Mononuclear cell (primary cell): ENCODE measurements at regions not wholly inside any gene's neighbourhood (a gene's known extent, or its start where the extent isn't known, plus 50 kb on each side); places are given as distances from the start of the nearest gene placed in this dataset.

ENCODE experiments used
- H3K27me3 ChIP-seq: 2 replicates; pipeline ENCODE4 v1.6.0; 2011; ENCODE audit warnings: low read length, control low read depth; ENCODE audit not compliant: insufficient read depth
- H3K4me1 ChIP-seq: 2 replicates; pipeline ENCODE4 v1.5.1; 2011; ENCODE audit warnings: mild to moderate bottlenecking, low read length, control low read depth; ENCODE audit not compliant: insufficient read depth
- H3K4me3 ChIP-seq: 2 replicates; pipeline ENCODE4 v1.5.1; 2011; ENCODE audit warnings: mild to moderate bottlenecking, low read length, moderate library complexity
- H3K9me3 ChIP-seq: 2 replicates; pipeline ENCODE4 v1.5.1; 2011; ENCODE audit warnings: low read depth, mild to moderate bottlenecking, control low read depth, low read length

- Histone ChIP-seq H3K27me3 (no peaks in the 10 kb centered on the region), H3K9me3 (no peaks in the 10 kb centered on the region), H3K4me1 (peaks cover 7% of the 10 kb centered on the region), H3K4me3 (no peak overlapping the region)
Observed at GRCh38 chr15:58235961-58236360, 97.8 kb downstream of the AQP9 start.

- Histone ChIP-seq H3K4me3 (no peak overlapping the region), H3K27me3 (no peaks in the 10 kb centered on the region), H3K9me3 (no peaks in the 10 kb centered on the region), H3K4me1 (peaks cover 8% of the 10 kb centered on the region)
Observed at GRCh38 chr15:58240191-58240932, 102.2 kb downstream of the AQP9 start.

GRCh38 chr15:58241872-58242271 lies 103.7 kb downstream of the AQP9 start:
- H3K27me3 ChIP-seq = no peaks in the 10 kb centered on the region
- H3K4me3 ChIP-seq = no peak overlapping the region
- no peaks in the 10 kb centered on the region for H3K9me3 ChIP-seq
- H3K4me1 ChIP-seq = peaks cover 18% of the 10 kb centered on the region

GRCh38 chr15:58243070-58243469 lies 104.9 kb downstream of the AQP9 start:
- peaks cover 30% of the 10 kb centered on the region for H3K4me1 ChIP-seq
- H3K27me3 ChIP-seq = no peaks in the 10 kb centered on the region
- H3K9me3 ChIP-seq = no peaks in the 10 kb centered on the region

GRCh38 chr15:58244536-58244935 lies 106.4 kb downstream of the AQP9 start:
- Histone ChIP-seq H3K4me3 (no peak overlapping the region), H3K9me3 (no peaks in the 10 kb centered on the region), H3K27me3 (no peaks in the 10 kb centered on the region), H3K4me1 (peaks cover 45% of the 10 kb centered on the region)

More at GRCh38 chr15:58243070-58243469, 104.9 kb downstream of the AQP9 start:
- H3K4me3 ChIP-seq = no peak overlapping the region

- Histone ChIP-seq H3K4me3 (no peak overlapping the region), H3K9me3 (no peaks in the 10 kb centered on the region), H3K4me1 (peaks cover 59% of the 10 kb centered on the region), H3K27me3 (no peaks in the 10 kb centered on the region)
Observed at GRCh38 chr15:58246041-58246440, 107.9 kb downstream of the AQP9 start.

GRCh38 chr15:58247855-58248842 lies 110.0 kb downstream of the AQP9 start:
- Histone ChIP-seq H3K4me1 (peaks cover 67% of the 10 kb centered on the region), H3K9me3 (no peaks in the 10 kb centered on the region), H3K4me3 (no peak overlapping the region), H3K27me3 (no peaks in the 10 kb centered on the region)

GRCh38 chr15:58249646-58250312 lies 111.6 kb downstream of the AQP9 start:
- no peak overlapping the region for H3K4me3 ChIP-seq
- peaks cover 58% of the 10 kb centered on the region for H3K4me1 ChIP-seq
- no peaks in the 10 kb centered on the region for H3K9me3 ChIP-seq
- H3K27me3 ChIP-seq = no peaks in the 10 kb centered on the region

GRCh38 chr15:58252586-58253323 lies 114.6 kb downstream of the AQP9 start:
- Histone ChIP-seq H3K9me3 (no peaks in the 10 kb centered on the region), H3K27me3 (no peaks in the 10 kb centered on the region), H3K4me1 (peaks cover 40% of the 10 kb centered on the region), H3K4me3 (no peak overlapping the region)

GRCh38 chr15:58257776-58258325 lies 119.7 kb downstream of the AQP9 start:
- Histone ChIP-seq H3K4me3 (no peak overlapping the region), H3K27me3 (no peaks in the 10 kb centered on the region), H3K9me3 (no peaks in the 10 kb centered on the region), H3K4me1 (no peaks in the 10 kb centered on the region)

- no peaks in the 10 kb centered on the region for H3K9me3 ChIP-seq
Observed at GRCh38 chr15:58258501-58259292, 120.5 kb downstream of the AQP9 start.

GRCh38 chr15:58260205-58260724 lies 122.1 kb downstream of the AQP9 start:
- no peaks in the 10 kb centered on the region for H3K27me3 ChIP-seq
- H3K4me1 ChIP-seq = no peaks in the 10 kb centered on the region
- H3K4me3 ChIP-seq = no peak overlapping the region
- H3K9me3 ChIP-seq = no peaks in the 10 kb centered on the region

More at GRCh38 chr15:58258501-58259292, 120.5 kb downstream of the AQP9 start:
- no peaks in the 10 kb centered on the region for H3K4me1 ChIP-seq
- H3K4me3 ChIP-seq = no peak overlapping the region
- H3K27me3 ChIP-seq = no peaks in the 10 kb centered on the region

GRCh38 chr15:58260725-58261267 lies 122.6 kb downstream of the AQP9 start:
- Histone ChIP-seq H3K27me3 (no peaks in the 10 kb centered on the region), H3K4me3 (no peak overlapping the region)

More at GRCh38 chr15:58260725-58261267, 122.6 kb downstream of the AQP9 start:
- Histone ChIP-seq H3K9me3 (no peaks in the 10 kb centered on the region), H3K4me1 (no peaks in the 10 kb centered on the region)
